KG1 (cell line): ENCODE measurements at regions not wholly inside any gene's neighbourhood (a gene's known extent, or its start where the extent isn't known, plus 50 kb on each side); places are given as distances from the start of the nearest gene placed in this dataset.

Experiments used
- DNase-seq: peaks from one replicate; lab custom pipeline; 2025; lab: John Stamatoyannopoulos, UW

DNA sequence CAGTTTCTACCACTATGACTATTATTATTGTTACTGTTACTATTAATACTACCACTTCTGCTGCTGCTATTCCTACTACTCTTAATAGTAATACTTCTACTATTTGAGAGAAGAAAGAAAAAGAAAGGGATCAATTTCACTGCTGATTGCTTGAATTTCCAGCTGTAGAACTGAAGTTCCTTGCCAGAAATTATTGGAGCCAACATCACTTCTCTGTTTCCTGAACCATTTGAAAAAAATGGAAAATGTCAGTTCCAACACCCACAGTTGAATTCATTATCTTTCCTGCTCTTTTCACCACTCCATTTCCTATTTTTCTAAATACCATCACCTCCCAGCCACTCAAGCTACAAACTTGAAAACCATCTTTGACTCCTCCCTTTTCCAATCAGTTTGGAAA is 54.1 kb upstream of the PIK3C2G start:
- DNase-seq, result no peak

DNA sequence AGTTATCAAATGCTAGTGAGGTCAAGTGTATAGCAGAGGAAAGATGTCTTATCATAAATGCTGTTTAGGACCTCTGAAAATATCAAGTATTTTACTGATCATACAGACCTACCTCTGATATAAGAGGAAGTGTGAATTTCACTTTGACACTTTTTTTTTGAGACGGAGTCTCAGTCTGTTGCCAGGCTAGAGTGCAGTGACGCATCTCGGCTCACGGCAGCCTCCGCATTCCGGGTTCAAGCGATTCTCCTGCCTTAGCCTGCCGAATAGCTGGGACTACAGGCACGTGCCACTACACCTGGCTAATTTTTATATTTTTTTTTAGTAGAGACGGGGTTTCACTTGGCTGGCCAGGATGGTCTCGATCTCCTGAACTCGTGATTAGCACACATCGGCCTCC is 55.1 kb upstream of the PIK3C2G start:
- no peak for DNase-seq

DNA sequence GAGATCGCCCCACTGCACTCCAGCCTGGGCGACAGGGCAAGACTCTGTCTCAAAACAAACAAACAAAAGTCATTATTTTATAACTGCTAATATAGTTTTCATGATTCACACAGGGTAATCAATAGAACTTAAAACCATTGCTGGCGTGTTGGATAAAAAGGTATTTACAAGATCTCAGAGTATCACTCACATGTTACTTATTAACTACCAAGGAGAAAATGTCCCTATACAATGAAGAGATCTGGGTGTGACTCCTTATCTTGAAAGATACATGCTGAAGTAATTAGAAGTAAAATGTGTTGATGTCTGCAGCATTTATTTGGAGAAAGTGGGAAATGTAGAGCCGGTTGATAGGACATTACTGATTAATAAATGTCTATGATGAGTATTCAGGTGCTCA is 57.3 kb upstream of the PIK3C2G start:
- DNase-seq, result no peak

- DNase-seq, result no peak
These were observed 69.2 kb upstream of the PIK3C2G start for GRCh38 chr12:18192119-18192518.

DNA sequence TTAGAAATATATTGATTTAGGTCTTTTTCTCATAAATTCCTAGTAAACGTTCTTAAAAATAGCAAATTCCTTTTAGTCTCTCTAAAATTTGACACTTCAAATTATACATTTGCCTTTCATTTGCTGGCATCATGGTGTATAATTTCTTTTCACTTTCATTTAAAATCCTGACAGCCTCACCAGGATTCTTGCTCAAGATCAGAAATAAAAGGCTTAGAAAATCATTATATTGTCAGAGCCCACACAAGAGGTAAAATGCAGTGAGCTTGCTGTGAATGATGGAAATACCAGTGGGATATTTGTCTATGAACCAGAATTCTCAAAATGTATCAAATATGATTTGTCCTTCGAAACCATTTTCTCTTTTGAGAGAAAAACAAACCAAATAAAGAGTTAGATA is 78.2 kb upstream of the PIK3C2G start:
- DNase-seq, result no peak

GRCh38 chr12:18171571-18171970 is 81.6 kb upstream of the RERGL start:
- DNase-seq, result no peak

DNA sequence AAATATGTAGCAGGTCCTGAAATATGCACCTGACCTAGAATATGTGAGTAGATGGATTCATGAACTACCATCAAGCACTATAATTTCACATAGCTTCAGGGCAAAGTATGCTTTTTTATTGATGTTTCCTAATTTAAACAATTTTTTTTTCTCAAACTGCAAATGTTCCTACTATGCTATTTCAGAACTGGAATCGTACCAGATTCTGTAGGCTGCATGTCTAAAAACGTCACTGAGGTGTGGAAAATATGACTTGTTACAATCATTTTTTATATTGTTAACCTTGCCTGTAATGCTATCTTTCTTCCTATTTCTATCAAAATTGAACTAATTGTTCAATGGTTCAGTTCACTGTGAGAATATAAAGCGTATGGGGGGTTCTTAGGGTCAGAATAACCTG is 78.0 kb upstream of the RERGL start:
- DNase-seq, result no peak

- no peak for DNase-seq
These were observed 75.9 kb upstream of the RERGL start for GRCh38 chr12:18165889-18166288.

DNA sequence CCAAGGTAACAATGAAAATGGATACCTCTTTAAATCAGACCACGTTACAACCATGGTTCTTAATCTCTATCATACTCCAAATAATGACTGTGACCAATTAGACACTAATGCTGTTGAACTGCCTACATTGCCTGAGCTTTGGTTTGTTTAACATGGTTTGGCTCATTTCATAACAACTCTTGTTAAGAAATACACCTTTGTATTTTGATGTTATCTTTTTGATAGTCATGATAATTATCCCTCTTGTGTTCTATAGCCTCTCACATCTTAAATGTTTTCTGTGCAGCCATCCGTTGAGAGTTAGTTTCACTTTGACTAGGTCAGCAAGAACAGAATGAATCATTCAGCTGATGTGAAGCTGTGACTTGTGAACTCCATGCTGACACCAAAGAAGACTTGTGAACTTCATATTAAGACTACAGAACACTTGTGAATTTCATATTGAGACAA is 75.5 kb upstream of the RERGL start:
- DNase-seq, result no peak

- no peak for DNase-seq
These were observed 70.9 kb upstream of the RERGL start for GRCh38 chr12:18160901-18161300.

DNA sequence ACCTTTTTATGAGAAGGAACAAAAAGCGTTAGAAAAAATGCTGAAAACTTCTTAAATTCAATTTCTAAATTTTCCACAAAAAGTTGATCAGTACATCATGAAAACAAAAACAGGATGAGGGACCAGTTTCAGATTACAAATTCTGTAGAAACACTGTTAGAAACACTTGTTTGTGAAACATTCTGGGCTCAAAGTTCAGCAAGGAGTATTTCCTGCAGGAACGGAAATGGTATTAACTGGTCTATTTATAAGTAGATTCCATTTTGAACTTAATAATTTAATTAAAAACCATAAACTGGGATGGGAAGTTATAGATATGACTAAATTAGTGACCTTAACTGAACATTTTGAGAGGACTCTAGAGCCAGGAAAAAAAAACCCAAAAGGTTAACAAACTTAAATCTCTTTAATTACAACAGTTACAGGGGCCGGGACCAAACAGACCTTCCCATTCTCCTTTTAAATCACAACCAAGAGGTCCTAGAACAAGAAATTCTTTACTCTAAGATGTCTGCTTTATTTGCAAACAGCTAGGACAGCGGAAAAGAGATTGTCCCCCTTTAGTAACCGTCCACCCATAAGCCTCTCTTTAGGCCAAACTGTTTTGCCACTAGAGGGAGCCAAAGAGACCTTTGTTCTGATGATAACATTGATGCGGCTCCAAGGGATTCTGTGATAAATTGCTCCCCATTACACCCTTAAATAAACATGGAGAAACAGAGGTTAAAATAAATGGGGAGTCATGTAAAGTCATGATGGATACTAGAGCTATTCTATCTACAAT is 69.0 kb upstream of the RERGL start:
- no peak for DNase-seq

- DNase-seq, result no peak
These were observed 63.8 kb upstream of the RERGL start for GRCh38 chr12:18153826-18154225.

GRCh38 chr12:18151036-18151435 is 61.0 kb upstream of the RERGL start:
- no peak for DNase-seq

GRCh38 chr12:18148961-18149360 is 59.0 kb upstream of the RERGL start:
- no peak for DNase-seq

DNA sequence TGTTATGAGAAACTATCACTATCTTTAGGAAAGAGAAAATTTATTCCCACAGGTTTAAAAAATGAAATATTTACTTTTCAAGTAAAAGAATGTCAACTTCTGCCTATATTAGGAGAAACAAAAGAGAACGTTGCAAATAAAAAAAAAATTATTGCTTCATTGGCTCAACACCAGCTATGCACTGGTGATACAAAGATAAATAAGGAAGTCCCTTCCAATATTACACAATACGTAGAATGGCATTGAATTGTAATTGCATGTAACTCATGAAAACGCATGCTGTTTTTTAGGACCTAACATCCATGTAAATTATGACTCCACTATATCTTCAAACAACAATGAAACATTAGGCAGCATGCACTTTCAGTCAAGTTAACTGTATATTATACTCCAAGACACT is 56.4 kb upstream of the RERGL start:
- DNase-seq, result no peak

- DNase-seq, result no peak
These were observed 55.9 kb upstream of the RERGL start for GRCh38 chr12:18145924-18146323.

DNA sequence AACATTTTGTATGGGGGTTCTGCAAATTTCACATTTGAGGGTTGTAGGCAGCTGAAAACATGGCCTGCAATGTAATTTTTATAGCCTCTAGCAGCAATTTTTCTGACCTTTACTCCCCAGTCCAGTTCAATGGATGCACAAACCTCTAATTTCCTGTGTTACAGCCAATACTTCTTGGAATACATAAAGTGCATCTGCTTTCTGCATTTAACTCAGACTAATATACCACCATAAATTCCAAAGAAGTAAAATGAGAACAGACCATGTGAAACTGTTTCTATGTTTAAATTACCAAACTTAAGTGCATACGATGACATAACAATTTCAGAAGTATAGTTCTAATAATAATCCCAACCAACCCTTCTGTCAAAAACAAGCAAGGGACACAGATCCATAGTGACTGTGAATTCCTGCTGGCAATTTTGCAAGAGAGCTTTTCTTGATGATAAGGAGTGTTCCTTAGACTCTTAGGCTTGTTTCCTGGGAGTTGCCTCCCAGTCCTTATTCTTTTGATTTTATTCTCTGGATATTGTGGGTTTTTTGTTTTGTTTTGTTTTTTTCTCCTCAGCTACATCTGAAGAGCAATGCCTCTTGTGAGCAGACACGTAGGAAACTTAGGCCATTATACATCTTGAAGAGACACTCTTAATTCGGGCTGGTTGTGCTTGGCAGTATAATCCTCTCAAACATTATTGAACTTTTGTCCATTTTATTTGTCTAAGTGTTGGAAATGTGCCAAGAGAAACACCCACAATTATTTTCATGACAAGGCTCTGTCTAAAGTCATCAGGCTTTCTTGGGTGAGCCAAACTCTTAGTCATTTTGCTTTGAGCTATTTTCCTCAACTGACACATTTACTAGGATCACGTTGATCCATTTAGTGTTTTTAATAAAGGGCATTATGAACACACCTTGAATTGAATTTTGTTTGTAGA is 51.3 kb upstream of the RERGL start:
- no peak for DNase-seq

GRCh38 chr12:18139989-18140596 is 50.1 kb upstream of the RERGL start:
- DNase-seq, result peak; percentile 2
